ENCODE measurements at regions not wholly inside any gene's neighbourhood (a gene's known extent, or its start where the extent isn't known, plus 50 kb on each side); places are given as distances from the start of the nearest gene placed in this dataset.

- no peaks in the 10 kb centered on the region for H4K20me1 ChIP-seq (replicated peaks; ENCODE audit: control insufficient read depth, insufficient read depth, low read length)
- no TSS peak for BruUV-seq (replicated peaks)
- H3K9ac ChIP-seq (ENCODE audit: insufficient read depth in 1 of 2, low read depth in 2 of 2, low read length in 2 of 2), result no peak overlapping the region
- DNase-seq (ENCODE audit: extremely low read depth in 1 of 4, low spot score in 3 of 4) (no peak), FAIRE-seq (no peak), ATAC-seq (no peak)
- CTCF ChIA-PET (ENCODE audit: low intra/inter-chr PET ratio), result no interaction called here
- H3K9me1 ChIP-seq (ENCODE audit: control insufficient read depth, insufficient read depth, low read length), result no peaks in the 10 kb centered on the region
- TF ChIP-seq ZFP30 (CRISPR knock-in tag; IDR thresholded peaks at IDR 0.05; ENCODE audit: borderline replicate concordance), result no peak
- no peak for TF ChIP-seq ZNF79 (CRISPR knock-in tag; IDR thresholded peaks at IDR 0.05; ENCODE audit: low read depth)
- TF ChIP-seq NUFIP1 (IDR thresholded peaks at IDR 0.05; ENCODE audit: partially characterized antibody), result no peak
- TF ChIP-seq FOXJ3 (CRISPR knock-in tag; IDR thresholded peaks at IDR 0.05), result no peak
- no peak overlapping the region for H3K4me2 ChIP-seq (ENCODE audit: insufficient read depth, low read length)
- POLR2A ChIA-PET, result no interaction called here
- WGBS (ENCODE audit: insufficient coverage, low coverage, missing lambda C conversion rate), result 0% methylated on average over 4 of the region's 4 CpGs
- no peaks in the 10 kb centered on the region for H3K27me3 ChIP-seq (ENCODE audit: control insufficient read depth in 2 of 2, insufficient read depth in 2 of 2, low read length in 2 of 2)
- no peak overlapping the region for H3K27ac ChIP-seq (ENCODE audit: extremely low read depth, low read depth, low read length)
- no peaks in the 10 kb centered on the region for H3K36me3 ChIP-seq (ENCODE audit: control insufficient read depth, insufficient read depth, low read length)
- no peaks in the 10 kb centered on the region for H3K79me2 ChIP-seq (ENCODE audit: control insufficient read depth, insufficient read depth, low read length)
- in situ Hi-C loops (cut with MboI), result no loop called here
- no peak overlapping the region for H3K4me3 ChIP-seq
- no peaks in the 10 kb centered on the region for H3K4me1 ChIP-seq (replicated peaks in 1 of 2; ENCODE audit: control insufficient read depth in 2 of 2, insufficient read depth in 2 of 2, low read length in 2 of 2)
- peaks cover 2% of the 10 kb centered on the region; the same call in 1 of the 2 replicates for H3K9me3 ChIP-seq (replicated peaks; ENCODE audit: control insufficient read depth, insufficient read depth, low read depth, low read length)
- intact Hi-C loops (cut with micrococcal nuclease), result no loop called here
- H2AFZ ChIP-seq (ENCODE audit: low read depth, low read length), result no peak overlapping the region
Measured at GRCh38 chr7:63038987-63039386, 959.7 kb upstream of the ZNF722 start.

GRCh38 chr7:63039882-63040281, 958.8 kb upstream of the ZNF722 start:
- under 1% methylated on average over 8 of the region's 8 CpGs for WGBS (ENCODE audit: insufficient coverage, low coverage, missing lambda C conversion rate)
- no peak for FAIRE-seq
- POLR2A ChIA-PET, result no interaction called here

More at GRCh38 chr7:63039882-63040281, 958.8 kb upstream of the ZNF722 start:
- Histone ChIP-seq H3K9me3 (replicated peaks; ENCODE audit: control insufficient read depth, insufficient read depth, low read depth, low read length) (no peaks in the 10 kb centered on the region; the same call in 1 of the 2 replicates), H3K79me2 (ENCODE audit: control insufficient read depth, insufficient read depth, low read length) (no peaks in the 10 kb centered on the region), H3K4me1 (replicated peaks in 1 of 2; ENCODE audit: control insufficient read depth in 2 of 2, insufficient read depth in 2 of 2, low read length in 2 of 2) (no peaks in the 10 kb centered on the region), H3K9ac (ENCODE audit: insufficient read depth in 1 of 2, low read depth in 2 of 2, low read length in 2 of 2) (no peak overlapping the region), H3K4me3 (no peak overlapping the region), H2AFZ (ENCODE audit: low read depth, low read length) (no peak overlapping the region), H3K27me3 (ENCODE audit: control insufficient read depth in 2 of 2, insufficient read depth in 2 of 2, low read length in 2 of 2) (no peaks in the 10 kb centered on the region), H3K27ac (ENCODE audit: extremely low read depth, low read depth, low read length) (no peak overlapping the region), H3K4me2 (ENCODE audit: insufficient read depth, low read length) (no peak overlapping the region), H3K36me3 (ENCODE audit: control insufficient read depth, insufficient read depth, low read length) (no peaks in the 10 kb centered on the region), H4K20me1 (replicated peaks; ENCODE audit: control insufficient read depth, insufficient read depth, low read length) (no peaks in the 10 kb centered on the region), H3K9me1 (ENCODE audit: control insufficient read depth, insufficient read depth, low read length) (no peaks in the 10 kb centered on the region)
- BruUV-seq (replicated peaks), result no TSS peak
- DNase-seq (ENCODE audit: extremely low read depth in 1 of 4, low spot score in 3 of 4) (no peak), ATAC-seq (no peak)
- no peak for TF ChIP-seq ZBTB26 (CRISPR knock-in tag; IDR thresholded peaks at IDR 0.05)
- CTCF ChIA-PET (ENCODE audit: low intra/inter-chr PET ratio), result no interaction called here
- intact Hi-C loops (cut with micrococcal nuclease) (no loop called here), in situ Hi-C loops (cut with MboI) (no loop called here)
